LNCAP (cell line): ENCODE measurements at regions not wholly inside any gene's neighbourhood (a gene's known extent, or its start where the extent isn't known, plus 50 kb on each side); places are given as distances from the start of the nearest gene placed in this dataset.

Source experiments
- TF ChIP-seq, protein P1 (sequence below): fragments of 450-650 bp; IDR thresholded peaks from 2 replicates; pipeline ENCODE4 v1.5.1; 2017; ENCODE audit warnings: mild to moderate bottlenecking

GRCh38 chr4:38313999-38314561 is 349.9 kb upstream of the KLF3 start:
- TF ChIP-seq, protein P1, sequence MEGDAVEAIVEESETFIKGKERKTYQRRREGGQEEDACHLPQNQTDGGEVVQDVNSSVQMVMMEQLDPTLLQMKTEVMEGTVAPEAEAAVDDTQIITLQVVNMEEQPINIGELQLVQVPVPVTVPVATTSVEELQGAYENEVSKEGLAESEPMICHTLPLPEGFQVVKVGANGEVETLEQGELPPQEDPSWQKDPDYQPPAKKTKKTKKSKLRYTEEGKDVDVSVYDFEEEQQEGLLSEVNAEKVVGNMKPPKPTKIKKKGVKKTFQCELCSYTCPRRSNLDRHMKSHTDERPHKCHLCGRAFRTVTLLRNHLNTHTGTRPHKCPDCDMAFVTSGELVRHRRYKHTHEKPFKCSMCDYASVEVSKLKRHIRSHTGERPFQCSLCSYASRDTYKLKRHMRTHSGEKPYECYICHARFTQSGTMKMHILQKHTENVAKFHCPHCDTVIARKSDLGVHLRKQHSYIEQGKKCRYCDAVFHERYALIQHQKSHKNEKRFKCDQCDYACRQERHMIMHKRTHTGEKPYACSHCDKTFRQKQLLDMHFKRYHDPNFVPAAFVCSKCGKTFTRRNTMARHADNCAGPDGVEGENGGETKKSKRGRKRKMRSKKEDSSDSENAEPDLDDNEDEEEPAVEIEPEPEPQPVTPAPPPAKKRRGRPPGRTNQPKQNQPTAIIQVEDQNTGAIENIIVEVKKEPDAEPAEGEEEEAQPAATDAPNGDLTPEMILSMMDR = no peak

DNA sequence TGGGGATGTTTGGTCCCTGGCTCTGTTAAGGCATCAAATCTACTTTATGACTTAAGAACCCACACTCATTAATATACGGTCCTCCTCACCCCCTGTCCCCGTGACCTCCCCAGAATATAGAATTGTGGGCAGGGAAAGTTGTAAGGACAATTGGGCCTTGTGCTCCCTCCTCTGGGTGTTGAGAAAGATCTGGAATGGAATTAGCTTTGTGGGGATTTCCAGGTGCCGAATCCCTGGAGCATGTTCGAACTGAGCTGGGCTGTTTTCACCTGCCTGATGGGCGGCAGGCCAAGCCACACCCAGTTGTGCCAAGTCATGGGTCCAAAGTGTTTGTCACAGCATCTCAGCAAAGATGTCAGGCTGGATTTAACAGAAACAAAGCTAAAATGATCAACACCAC is 349.3 kb upstream of the KLF3 start:
- TF ChIP-seq, protein P1 = no peak

GRCh38 chr4:38315286-38315685 is 348.7 kb upstream of the KLF3 start:
- TF ChIP-seq, protein P1 = no peak

DNA sequence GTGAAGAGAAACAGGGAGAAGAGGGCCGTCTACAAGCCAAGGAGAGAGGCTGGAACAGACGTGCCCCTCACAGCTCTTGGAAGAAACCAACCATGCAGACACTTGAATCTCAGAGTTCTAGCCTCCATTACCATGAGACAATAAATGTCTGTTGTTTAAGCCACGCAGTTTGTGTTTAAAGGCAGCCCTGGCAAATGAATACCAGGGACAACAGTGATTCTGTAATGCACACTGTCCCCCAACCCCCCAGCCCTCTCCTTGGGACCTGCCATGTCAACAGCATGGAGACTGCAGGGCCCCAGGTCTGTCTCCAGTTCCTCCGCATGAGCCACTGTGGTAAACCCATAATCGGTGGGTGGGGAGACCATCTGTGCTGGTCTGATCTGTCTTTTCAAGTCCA is 348.0 kb upstream of the KLF3 start:
- TF ChIP-seq, protein P1 = no peak

- TF ChIP-seq, protein P1 = no peak
Measured at GRCh38 chr4:38317041-38317674, 346.8 kb upstream of the KLF3 start.

- TF ChIP-seq, protein P1 = no peak
Measured at GRCh38 chr4:38318737-38319455, 345.1 kb upstream of the KLF3 start.

DNA sequence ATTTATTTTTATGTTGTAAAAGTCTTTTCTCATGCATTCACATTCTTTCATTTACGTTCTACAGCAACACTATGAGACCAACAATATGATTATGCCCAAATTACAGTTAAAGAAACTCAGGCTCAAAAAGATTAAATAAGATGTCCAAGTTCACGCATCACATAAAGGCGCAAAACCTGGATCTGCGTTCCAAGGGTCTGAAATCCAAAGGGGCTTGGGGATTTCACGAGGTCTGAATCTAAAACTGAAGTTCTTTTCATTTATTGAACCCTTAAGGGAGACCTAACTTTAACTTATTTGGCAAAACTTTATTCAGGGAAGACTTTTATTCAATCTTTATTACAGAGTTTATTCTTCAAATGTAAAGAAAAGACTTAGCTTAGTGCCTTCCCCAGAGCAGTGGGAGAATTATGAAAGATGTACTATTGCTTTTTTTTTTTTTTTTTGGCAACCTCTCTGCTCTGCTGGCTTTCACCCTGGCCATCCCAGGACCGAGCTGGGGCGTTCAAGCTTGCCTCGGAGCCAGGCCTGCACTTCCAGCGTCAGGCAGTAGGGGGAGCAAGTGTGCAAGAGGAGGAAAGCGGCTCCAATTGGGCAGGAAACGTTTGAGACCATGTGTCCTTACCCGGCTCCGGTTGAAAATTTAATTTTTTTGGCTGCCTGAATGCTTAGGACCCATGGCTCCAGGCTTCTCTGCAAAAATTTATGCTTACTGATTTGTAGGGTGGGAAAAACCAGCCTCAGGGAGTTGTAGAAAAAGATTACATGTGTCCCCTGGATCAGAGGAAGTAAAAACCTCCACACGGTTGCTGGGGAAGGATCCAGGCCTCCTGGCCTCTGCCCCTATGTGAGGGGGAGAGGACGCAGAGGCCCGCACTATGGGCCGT is 344.3 kb upstream of the KLF3 start:
- TF ChIP-seq, protein P1 = peak; percentile 98
